H9 (cell line): ENCODE measurements at regions not wholly inside any gene's neighbourhood (a gene's known extent, or its start where the extent isn't known, plus 50 kb on each side); places are given as distances from the start of the nearest gene placed in this dataset.

ENCODE experiments used
- DNase-seq: peaks from one replicate; pipeline ENCODE4 v3.0.0-alpha.2; 2017
- H2AFZ ChIP-seq: one replicate; pipeline ENCODE4 v1.6.1; 2013; ENCODE audit warnings: mild to moderate bottlenecking, low read length, control low read depth, moderate library complexity
- H2AK5ac ChIP-seq: 2 replicates; pipeline ENCODE4 v1.6.1; 2013; ENCODE audit warnings: low read length, control low read depth, mixed read lengths; ENCODE audit not compliant: insufficient read length
- H2BK120ac ChIP-seq: one replicate; pipeline ENCODE4 v1.6.1; 2013; ENCODE audit warnings: low read depth, mild to moderate bottlenecking, low read length, control low read depth, inconsistent platforms; ENCODE audit not compliant: poor library complexity, severe bottlenecking
- H2BK12ac ChIP-seq: 2 replicates; pipeline ENCODE4 v1.6.1; 2013; ENCODE audit warnings: low read length, control low read depth, mixed read lengths, low read depth; ENCODE audit not compliant: insufficient read length
- H2BK15ac ChIP-seq: 2 replicates; pipeline ENCODE4 v1.6.1; 2013; ENCODE audit warnings: low read depth, low read length, control low read depth
- H2BK20ac ChIP-seq: one replicate; pipeline ENCODE4 v1.6.1; 2013; ENCODE audit warnings: low read depth, mild to moderate bottlenecking, low read length, control low read depth, inconsistent platforms; ENCODE audit not compliant: poor library complexity, severe bottlenecking
- H2BK5ac ChIP-seq: 2 replicates; pipeline ENCODE4 v1.6.1; 2013; ENCODE audit warnings: low read length, control low read depth, mixed read lengths; ENCODE audit not compliant: insufficient read length
- H3K14ac ChIP-seq: 2 replicates; pipeline ENCODE4 v1.6.1; 2013; ENCODE audit warnings: low read length, control low read depth; ENCODE audit not compliant: insufficient read depth
- H3K18ac ChIP-seq: 2 replicates; pipeline ENCODE4 v1.6.1; 2013; ENCODE audit warnings: low read depth, mild to moderate bottlenecking, mixed read lengths, low read length, control low read depth; ENCODE audit not compliant: insufficient read length
- H3K23ac ChIP-seq: 2 replicates; pipeline ENCODE4 v1.6.1; 2013; ENCODE audit warnings: low read length, control low read depth, mixed read lengths, low read depth; ENCODE audit not compliant: insufficient read length
- H3K23me2 ChIP-seq: 2 replicates; pipeline ENCODE4 v1.6.1; 2013; ENCODE audit warnings: low read depth, mild to moderate bottlenecking, mixed read lengths, low read length, control low read depth; ENCODE audit not compliant: insufficient read length, poor library complexity, severe bottlenecking
- H3K27ac ChIP-seq: 2 replicates; pipeline ENCODE4 v1.5.1; 2013; ENCODE audit warnings: low read length, control low read depth, mixed read lengths, low read depth; ENCODE audit not compliant: insufficient read length
- H3K27me3 ChIP-seq: 2 replicates; pipeline ENCODE4 v1.6.1; 2013; ENCODE audit warnings: low read length, control low read depth, inconsistent platforms; ENCODE audit not compliant: insufficient read depth
- H3K4ac ChIP-seq: 2 replicates; pipeline ENCODE4 v1.6.1; 2013; ENCODE audit warnings: low read depth, mild to moderate bottlenecking, control low read depth, inconsistent platforms, low read length, moderate library complexity
- H3K4me1 ChIP-seq: 2 replicates; pipeline ENCODE4 v1.6.1; 2013; ENCODE audit warnings: low read length, control low read depth, inconsistent platforms; ENCODE audit not compliant: insufficient read depth
- H3K4me2 ChIP-seq: 2 replicates; pipeline ENCODE4 v1.6.1; 2013; ENCODE audit warnings: low read length, control low read depth, mixed read lengths; ENCODE audit not compliant: insufficient read length, insufficient read depth
- H3K56ac ChIP-seq: 2 replicates; pipeline ENCODE4 v1.6.1; 2013; ENCODE audit warnings: low read depth, mild to moderate bottlenecking, mixed read lengths, low read length, control low read depth; ENCODE audit not compliant: insufficient read length
- H3K79me1 ChIP-seq: 2 replicates; pipeline ENCODE4 v1.6.1; 2013; ENCODE audit warnings: low read depth, mild to moderate bottlenecking, moderate library complexity, low read length, control low read depth, inconsistent platforms; ENCODE audit not compliant: insufficient read depth, poor library complexity, severe bottlenecking
- H3K79me2 ChIP-seq: 2 replicates; pipeline ENCODE4 v1.6.1; 2013; ENCODE audit warnings: low read length, control low read depth, inconsistent platforms; ENCODE audit not compliant: insufficient read depth
- H3K9ac ChIP-seq: 2 replicates; pipeline ENCODE4 v1.6.1; 2013; ENCODE audit warnings: low read length, control low read depth, mixed read lengths; ENCODE audit not compliant: insufficient read length; ENCODE audit errors: extremely low read depth
- H3K9me3 ChIP-seq: one replicate; pipeline ENCODE4 v1.6.1; 2013; ENCODE audit warnings: low read depth, low read length, inconsistent platforms; ENCODE audit not compliant: control insufficient read depth
- H3T11ph ChIP-seq: one replicate; pipeline ENCODE4 v1.6.1; 2013; ENCODE audit warnings: mild to moderate bottlenecking, low read length, control low read depth, inconsistent platforms
- H4K20me1 ChIP-seq: one replicate; pipeline ENCODE4 v1.6.1; 2013; ENCODE audit not compliant: control insufficient read depth, insufficient read length, insufficient read depth
- H4K5ac ChIP-seq: 2 replicates; pipeline ENCODE4 v1.6.1; 2013; ENCODE audit warnings: low read depth, mild to moderate bottlenecking, mixed read lengths, low read length, control low read depth; ENCODE audit not compliant: insufficient read length
- H4K8ac ChIP-seq: replicated peaks from 2 replicates; pipeline ENCODE4 v1.6.1; 2013; ENCODE audit warnings: low read length, control low read depth, mixed read lengths, low read depth; ENCODE audit not compliant: insufficient read length
- H4K91ac ChIP-seq: 2 replicates; pipeline ENCODE4 v1.6.1; 2013; ENCODE audit warnings: low read depth, mild to moderate bottlenecking, moderate library complexity, mixed read lengths, low read length, control low read depth; ENCODE audit not compliant: insufficient read length
- H3K27ac Mint-ChIP-seq, 3 experiments: 2 replicates in 2 of 3; 3 replicates in 1 of 3; pipeline ENCODE4 v1.8.0; 2020 to 2021; ENCODE audit warnings: mixed read lengths in 3 of 3, mild to moderate bottlenecking in 1 of 3, moderate library complexity in 1 of 3
- H3K27me3 Mint-ChIP-seq: 2 replicates; pipeline ENCODE4 v1.8.0; 2021; ENCODE audit warnings: low read depth, mild to moderate bottlenecking, moderate library complexity, mixed read lengths
- H3K36me3 Mint-ChIP-seq, 3 experiments: 2 replicates in 2 of 3; 3 replicates in 1 of 3; pipeline ENCODE4 v1.8.0; 2020 to 2021; ENCODE audit warnings: low read depth in 3 of 3, mixed read lengths in 3 of 3; ENCODE audit not compliant: insufficient read depth in 1 of 3
- H3K4me1 Mint-ChIP-seq, 2 experiments: 2 replicates each; pipeline ENCODE4 v1.8.0; 2020; ENCODE audit warnings: mixed read lengths in 2 of 2
- H3K4me3 Mint-ChIP-seq, 2 experiments: 2 replicates in 1 of 2; 3 replicates in 1 of 2; pipeline ENCODE4 v1.8.0; 2020 to 2021; ENCODE audit warnings: mild to moderate bottlenecking in 2 of 2, mixed read lengths in 2 of 2, moderate library complexity in 1 of 2
- H3K9me3 Mint-ChIP-seq, 2 experiments: 2 replicates in 1 of 2; 3 replicates in 1 of 2; pipeline ENCODE4 v1.8.0; 2020; ENCODE audit warnings: mild to moderate bottlenecking in 2 of 2, mixed read lengths in 2 of 2, moderate library complexity in 1 of 2
- WGBS: extraction: QIAGEN DNeasy Blood & Tissue Kit; methylation state at CpG from one replicate; pipeline ENCODE4 v1.1.7; 2013; ENCODE audit warnings: missing lambda C conversion rate, low lambda C conversion rate, mixed read lengths; ENCODE audit not compliant: insufficient read length; ENCODE audit errors: extremely low coverage; 5-methylcytosine and 5-hydroxymethylcytosine counted together
- TF ChIP-seq, protein P1 (sequence below): fragments of 200-600 bp; sonication (generic); conservative IDR thresholded peaks from 3 replicates; pipeline ENCODE4 v1.8.0; 2021; ENCODE audit warnings: antibody characterized with exemption, mild to moderate bottlenecking

- no peak overlapping the region for H3K18ac ChIP-seq
- H3K23me2 ChIP-seq = no peaks in the 10 kb centered on the region
- H3K27me3 ChIP-seq = no peaks in the 10 kb centered on the region; the same call in 1 of the 2 replicates
- DNase-seq = no peak
- H3K79me1 ChIP-seq = no peaks in the 10 kb centered on the region
- no peaks in the 10 kb centered on the region for H4K20me1 ChIP-seq
- Mint-ChIP-seq H3K27ac (no peak overlapping the region), H3K4me1 (peaks cover 4 to 6% of the 10 kb centered on the region in 2 experiments; a peak in 3 of 4 replicates), H3K4me3 (no peak overlapping the region), H3K27me3 (peaks cover 12% of the 10 kb centered on the region), H3K9me3 (no peaks in the 10 kb centered on the region), H3K36me3 (no peaks in the 10 kb centered on the region)
- H3K79me2 ChIP-seq = no peaks in the 10 kb centered on the region
- H3T11ph ChIP-seq = no peak overlapping the region
- H3K14ac ChIP-seq = no peak overlapping the region
- no peak overlapping the region for H3K4ac ChIP-seq
- no peak overlapping the region for H2BK15ac ChIP-seq
- no peak overlapping the region for H4K5ac ChIP-seq
- no peak overlapping the region for H2AK5ac ChIP-seq
- no peak overlapping the region for H3K23ac ChIP-seq
- no peak overlapping the region for H4K91ac ChIP-seq
- no peak overlapping the region for H4K8ac ChIP-seq
- WGBS = no CpG with 5 or more reads among the region's 4 CpGs
- no peak overlapping the region for H2BK5ac ChIP-seq
- no peak overlapping the region for H3K9ac ChIP-seq
- H3K9me3 ChIP-seq = no peaks in the 10 kb centered on the region
- H3K4me2 ChIP-seq = no peak overlapping the region
- H3K27ac ChIP-seq = no peak overlapping the region
- H2BK20ac ChIP-seq = no peak overlapping the region
- no peak overlapping the region for H2AFZ ChIP-seq
- no peak overlapping the region for H3K56ac ChIP-seq
- no peaks in the 10 kb centered on the region for H3K4me1 ChIP-seq
- TF ChIP-seq, protein P1, sequence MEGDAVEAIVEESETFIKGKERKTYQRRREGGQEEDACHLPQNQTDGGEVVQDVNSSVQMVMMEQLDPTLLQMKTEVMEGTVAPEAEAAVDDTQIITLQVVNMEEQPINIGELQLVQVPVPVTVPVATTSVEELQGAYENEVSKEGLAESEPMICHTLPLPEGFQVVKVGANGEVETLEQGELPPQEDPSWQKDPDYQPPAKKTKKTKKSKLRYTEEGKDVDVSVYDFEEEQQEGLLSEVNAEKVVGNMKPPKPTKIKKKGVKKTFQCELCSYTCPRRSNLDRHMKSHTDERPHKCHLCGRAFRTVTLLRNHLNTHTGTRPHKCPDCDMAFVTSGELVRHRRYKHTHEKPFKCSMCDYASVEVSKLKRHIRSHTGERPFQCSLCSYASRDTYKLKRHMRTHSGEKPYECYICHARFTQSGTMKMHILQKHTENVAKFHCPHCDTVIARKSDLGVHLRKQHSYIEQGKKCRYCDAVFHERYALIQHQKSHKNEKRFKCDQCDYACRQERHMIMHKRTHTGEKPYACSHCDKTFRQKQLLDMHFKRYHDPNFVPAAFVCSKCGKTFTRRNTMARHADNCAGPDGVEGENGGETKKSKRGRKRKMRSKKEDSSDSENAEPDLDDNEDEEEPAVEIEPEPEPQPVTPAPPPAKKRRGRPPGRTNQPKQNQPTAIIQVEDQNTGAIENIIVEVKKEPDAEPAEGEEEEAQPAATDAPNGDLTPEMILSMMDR = no peak
- H2BK12ac ChIP-seq = no peak overlapping the region
- no peak overlapping the region for H2BK120ac ChIP-seq
Observed at GRCh38 chr2:222108957-222109585, 189.7 kb downstream of the PAX3 start.
